Breast epithelium (tissue), 3 donors: ENCODE measurements at regions not wholly inside any gene's neighbourhood (a gene's known extent, or its start where the extent isn't known, plus 50 kb on each side); places are given as distances from the start of the nearest gene placed in this dataset.

Source experiments
- CTCF ChIP-seq, 3 donors: fragments of 450-650 bp; IDR thresholded peaks; one replicate each; pipeline ENCODE4 v1.5.1; 2016 to 2017; ENCODE audit warnings: antibody characterized with exemption in 3 of 3, mild to moderate bottlenecking in 3 of 3, moderate library complexity in 3 of 3
- POLR2A ChIP-seq: fragments of 450-650 bp; IDR thresholded peaks from one replicate; pipeline ENCODE4 v1.6.1; 2016; ENCODE audit warnings: antibody characterized with exemption, mild to moderate bottlenecking, moderate library complexity
- POLR2AphosphoS5 ChIP-seq, 3 donors: sonication (generic); formaldehyde crosslinking; IDR thresholded peaks; one replicate each; pipeline ENCODE4 v1.6.1; 2017; ENCODE audit warnings: antibody characterized with exemption in 3 of 3

GRCh38 chr4:137387924-137388323 is 144.4 kb downstream of the PCDH18 start:
- TF ChIP-seq CTCF (IDR thresholded peaks at IDR 0.05) (no peak), POLR2A (no peak), POLR2AphosphoS5 (IDR thresholded peaks at IDR 0.05) (no peak)
